Activated CD8-positive, alpha-beta memory T cell treated with anti-CD3 and anti-CD28 coated beads for 36 hours (primary cell): ENCODE measurements at regions not wholly inside any gene's neighbourhood (a gene's known extent, or its start where the extent isn't known, plus 50 kb on each side); places are given as distances from the start of the nearest gene placed in this dataset.

Source experiments
- CTCF ChIA-PET: fragments of 350-600 bp; sonication (Branson Sonifier 250); formaldehyde crosslinking; loops from one replicate; lab custom pipeline; 2021; ENCODE audit warnings: antibody characterized with exemption; lab: Charles Lee
- POLR2A ChIA-PET: fragments of 350-600 bp; sonication (Branson Sonifier 250); formaldehyde crosslinking; loops from one replicate; lab custom pipeline; 2021; ENCODE audit warnings: antibody characterized with exemption; lab: Charles Lee

DNA sequence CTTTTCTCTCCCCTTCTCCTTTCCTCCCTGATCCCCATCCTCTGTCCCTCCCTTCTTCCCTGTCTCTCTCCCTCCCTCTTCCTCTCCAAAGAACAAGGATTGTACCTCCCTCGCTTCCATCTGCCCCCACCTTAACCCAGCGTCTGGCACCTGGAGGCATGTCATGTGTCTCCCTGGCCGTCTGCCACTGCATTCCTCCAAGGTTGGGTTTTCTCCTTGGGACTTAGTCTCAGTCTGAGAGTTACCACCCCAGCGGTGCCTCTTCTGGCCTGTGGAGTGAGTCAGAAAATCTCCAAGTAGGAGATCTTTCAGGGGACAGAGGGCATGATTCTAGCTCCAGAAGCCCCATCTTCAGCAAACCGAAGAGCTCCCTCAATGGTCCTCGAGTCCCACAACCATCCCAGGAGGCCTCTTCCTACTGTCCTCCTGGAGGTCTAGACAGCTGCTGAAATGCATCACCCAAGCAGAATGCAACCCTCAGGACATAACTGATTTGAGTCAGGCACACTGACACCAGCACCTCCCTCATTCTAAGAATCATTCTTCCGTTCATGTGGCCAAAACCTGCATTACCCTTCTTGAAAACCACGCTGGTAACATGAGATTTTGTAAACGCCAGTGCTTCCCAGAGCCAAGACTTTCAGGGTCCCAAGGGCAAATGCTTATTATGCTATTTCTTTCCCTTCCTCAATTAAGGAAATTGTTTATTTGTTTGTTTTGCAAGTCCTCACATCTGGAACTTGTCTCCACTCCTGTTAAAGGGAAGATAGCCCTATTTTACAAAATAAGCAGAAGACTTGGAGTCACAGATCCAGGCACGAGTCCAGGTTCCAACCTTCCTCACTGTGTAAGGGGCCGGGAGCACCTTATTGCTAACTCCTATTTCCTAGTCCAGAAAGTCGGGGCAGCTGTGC, 463.2 kb downstream of the BCL11B start:
- ChIA-PET CTCF (interaction anchor here (0.6 kb wide), 1 partner anchor 635 kb away, joined by 3 read pairs; no protein-coding TSS in a partner anchor), POLR2A (no interaction called here)

DNA sequence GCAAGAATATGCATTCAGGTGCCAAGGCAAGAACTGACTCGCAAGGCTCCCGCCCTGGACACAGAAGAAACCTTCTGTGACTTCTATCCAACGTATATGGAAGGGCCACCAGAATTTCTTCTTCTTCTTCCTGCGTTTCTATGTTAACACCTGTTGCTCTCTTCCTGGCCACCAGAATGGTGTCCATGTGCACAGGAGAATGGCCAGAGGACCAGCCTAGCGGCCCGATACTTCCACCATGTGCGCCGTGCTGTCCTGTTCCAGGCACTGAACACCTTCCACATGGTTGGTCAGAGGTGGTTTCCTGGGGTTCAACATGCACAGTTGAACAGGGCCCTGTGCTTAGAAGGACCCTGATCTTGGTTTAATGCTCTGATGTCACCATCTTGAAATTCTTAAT, 455.8 kb downstream of the BCL11B start:
- POLR2A ChIA-PET: interaction anchor here (0.7 kb wide), 1 partner anchor 77 kb away, joined by 3 read pairs; no protein-coding TSS in a partner anchor
- CTCF ChIA-PET: no interaction called here

DNA sequence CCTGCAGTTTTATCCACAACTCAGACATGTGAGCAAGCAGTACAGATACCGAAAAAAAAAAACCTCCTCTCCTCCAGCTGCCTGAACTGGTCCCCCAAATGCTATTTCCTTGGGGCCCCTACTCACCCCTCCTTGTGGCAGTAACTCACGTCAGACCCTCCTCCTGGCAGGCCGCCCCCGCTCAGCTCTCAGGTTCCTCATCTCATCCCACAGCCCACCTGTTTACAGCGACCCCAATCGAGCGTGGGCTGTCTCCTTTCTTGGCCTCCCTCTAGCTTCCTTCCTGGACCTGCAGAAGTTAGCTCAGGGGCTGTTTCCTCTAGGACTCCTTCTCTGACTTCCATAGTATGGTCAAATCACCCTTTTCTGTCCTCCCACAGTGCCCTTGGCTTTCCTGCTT, 455.3 kb downstream of the BCL11B start:
- ChIA-PET POLR2A (interaction anchor here (0.7 kb wide), 1 partner anchor 78 kb away, joined by 3 read pairs; no protein-coding TSS in a partner anchor), CTCF (no interaction called here)

DNA sequence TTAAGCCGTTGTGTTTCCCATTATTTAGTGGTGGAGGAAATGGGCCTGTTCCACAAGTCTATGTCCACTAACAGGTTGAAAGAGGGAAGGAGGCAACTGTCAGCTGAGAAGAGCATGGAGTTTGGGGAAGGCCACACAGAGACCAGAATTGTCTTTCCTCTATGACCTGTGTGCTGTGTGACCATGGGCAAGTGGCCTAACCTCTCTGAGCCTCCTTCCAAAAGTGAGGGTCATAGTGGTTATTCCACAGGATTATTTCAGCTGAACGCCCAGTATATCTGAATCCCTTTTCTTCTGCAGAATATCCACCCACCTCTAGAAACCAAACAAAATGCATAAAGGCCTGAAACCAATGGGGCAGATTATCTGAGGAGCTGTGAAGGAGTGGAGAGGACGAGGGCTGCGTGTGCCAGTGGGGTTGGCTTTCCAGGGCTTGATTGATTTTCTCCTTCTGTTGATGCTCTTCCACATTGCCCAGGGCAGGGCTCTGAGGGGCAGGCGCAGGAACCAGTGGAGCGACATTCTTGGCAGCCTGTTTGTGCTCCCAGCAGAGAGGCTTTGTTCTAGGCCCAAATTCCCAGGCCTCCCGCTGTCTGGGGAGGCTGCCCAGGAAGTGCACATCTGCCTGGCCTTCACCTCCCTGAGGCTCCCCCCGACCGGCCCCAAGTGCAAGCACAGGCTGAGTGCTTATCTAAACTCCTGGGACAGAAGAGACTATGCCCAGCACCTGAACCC, 452.7 kb downstream of the BCL11B start:
- POLR2A ChIA-PET: no interaction called here
- CTCF ChIA-PET: no interaction called here

DNA sequence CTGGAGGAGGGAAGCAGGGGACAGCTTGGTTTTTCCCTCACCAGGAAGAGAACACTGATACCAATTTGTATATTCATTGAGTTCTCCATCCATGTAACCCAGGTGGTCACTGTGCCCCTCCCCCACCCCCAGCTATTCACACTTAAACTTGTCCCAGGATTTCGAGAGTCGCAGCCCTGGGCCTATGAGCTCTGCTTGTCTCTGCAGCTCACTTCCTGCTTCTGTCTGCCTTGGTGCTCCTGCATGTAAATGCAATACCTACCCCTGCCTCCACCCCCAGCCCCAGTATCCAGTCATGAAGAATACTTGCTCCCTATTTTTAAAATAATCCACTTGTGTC, 452.2 kb downstream of the BCL11B start:
- ChIA-PET POLR2A (no interaction called here), CTCF (no interaction called here)

DNA sequence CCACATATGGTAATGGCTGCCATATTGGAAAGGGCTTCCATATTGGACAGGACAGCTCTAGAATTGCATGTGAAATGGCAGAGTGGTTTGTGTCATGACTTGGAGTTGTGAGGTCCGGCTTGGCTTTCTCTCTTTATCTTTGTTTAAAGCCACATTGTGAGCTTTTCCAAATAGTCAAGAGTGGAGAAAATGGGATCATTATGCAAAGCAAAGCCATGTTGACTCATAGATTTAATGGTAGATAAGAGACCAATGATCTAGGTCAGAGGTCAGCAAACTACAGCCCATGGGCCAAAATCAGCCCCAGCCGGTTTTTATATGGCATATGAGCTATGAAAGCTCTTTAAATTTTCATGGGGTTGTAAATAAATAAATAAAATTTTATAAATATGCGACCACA, 449.1 kb downstream of the BCL11B start:
- POLR2A ChIA-PET: no interaction called here
- CTCF ChIA-PET: no interaction called here

- ChIA-PET CTCF (no interaction called here), POLR2A (no interaction called here)
Observed at GRCh38 chr14:98826618-98827017, 445.4 kb downstream of the BCL11B start.

GRCh38 chr14:98834119-98834518, 437.9 kb downstream of the BCL11B start:
- CTCF ChIA-PET: no interaction called here
- POLR2A ChIA-PET: no interaction called here

GRCh38 chr14:98835051-98835824, 436.8 kb downstream of the BCL11B start:
- ChIA-PET CTCF (no interaction called here), POLR2A (no interaction called here)

DNA sequence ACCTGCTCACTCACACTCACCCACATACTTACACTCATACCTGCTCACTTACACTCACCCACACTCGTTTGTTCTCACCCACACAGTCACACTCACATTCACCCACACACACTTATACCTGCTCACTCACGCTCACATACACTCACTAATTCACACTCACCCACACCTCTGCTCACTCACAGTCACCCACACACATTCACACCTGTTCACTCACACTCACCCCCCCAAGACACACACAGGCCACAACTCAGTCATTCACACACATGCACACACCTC, 436.2 kb downstream of the BCL11B start:
- ChIA-PET CTCF (no interaction called here), POLR2A (no interaction called here)

DNA sequence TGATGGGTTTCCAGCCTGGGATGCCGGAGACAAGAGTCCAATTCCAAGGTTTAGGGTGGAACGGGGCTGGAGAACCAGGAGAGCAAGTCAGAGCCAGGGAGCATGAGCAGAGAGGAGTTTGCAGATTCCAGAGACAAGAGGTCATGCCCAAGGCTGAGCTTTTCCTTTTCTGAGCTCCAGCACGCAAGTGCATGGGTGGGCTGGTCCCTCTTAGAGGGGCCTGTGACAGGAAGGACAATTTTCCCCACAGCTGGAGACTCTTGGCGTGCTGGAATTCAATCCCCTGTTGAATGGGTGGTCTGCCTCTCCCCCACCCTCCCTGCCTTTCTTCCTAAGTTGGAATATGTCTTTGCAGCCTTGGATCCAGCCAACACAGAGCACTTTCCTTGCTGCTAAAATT, 431.9 kb downstream of the BCL11B start:
- CTCF ChIA-PET: no interaction called here

GRCh38 chr14:98840511-98840910, 431.5 kb downstream of the BCL11B start:
- CTCF ChIA-PET: no interaction called here
- POLR2A ChIA-PET: no interaction called here

More for the DNA sequence above, 431.9 kb downstream of the BCL11B start:
- POLR2A ChIA-PET: no interaction called here

GRCh38 chr14:98844456-98844855, 427.5 kb downstream of the BCL11B start:
- POLR2A ChIA-PET: no interaction called here

DNA sequence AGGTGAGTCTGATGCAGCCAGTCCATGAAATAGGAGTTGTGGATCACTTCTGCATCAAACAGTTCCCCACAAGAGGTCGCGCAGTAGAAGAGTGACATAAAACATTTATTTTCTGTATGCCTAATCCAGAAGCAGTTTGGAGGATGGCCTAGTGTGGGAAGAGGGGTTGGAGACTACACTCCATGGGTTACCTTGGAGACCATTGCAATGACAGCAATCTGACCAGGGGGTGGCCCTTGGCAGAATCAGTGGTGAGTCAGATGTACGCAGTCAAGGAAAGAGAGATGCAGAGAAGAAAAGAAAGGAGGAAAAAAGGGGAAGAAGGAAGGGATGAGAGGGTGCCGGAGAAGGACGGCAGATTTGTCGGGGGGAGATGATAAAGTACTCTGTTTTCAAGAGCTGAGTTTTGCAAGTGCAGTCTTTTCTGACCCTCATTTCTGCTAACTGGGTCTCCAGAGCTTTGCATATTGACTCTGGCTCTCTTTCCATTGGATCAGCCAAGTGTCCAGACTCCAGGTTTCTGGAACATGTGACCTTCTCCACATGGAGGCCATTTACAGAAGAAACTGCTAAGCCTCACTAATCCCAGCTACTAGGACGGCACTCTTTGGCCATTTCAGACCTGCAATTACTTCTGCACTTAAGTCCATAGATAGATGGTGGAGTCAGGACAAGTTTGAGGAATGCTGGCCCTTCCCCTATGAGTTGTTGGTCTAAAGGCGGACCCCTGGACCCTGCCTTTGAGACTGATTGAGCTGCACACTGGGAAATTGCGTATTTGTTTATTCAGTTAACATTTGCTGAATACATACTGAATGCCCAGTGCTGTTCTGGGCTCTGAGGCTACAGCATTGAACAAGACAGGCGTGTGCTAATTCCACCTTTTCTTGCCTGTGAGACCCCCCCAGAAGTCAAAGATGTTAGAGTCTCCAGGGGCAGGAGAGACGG, 424.2 kb downstream of the BCL11B start:
- ChIA-PET POLR2A (no interaction called here), CTCF (no interaction called here)

More at GRCh38 chr14:98844456-98844855, 427.5 kb downstream of the BCL11B start:
- CTCF ChIA-PET: no interaction called here

DNA sequence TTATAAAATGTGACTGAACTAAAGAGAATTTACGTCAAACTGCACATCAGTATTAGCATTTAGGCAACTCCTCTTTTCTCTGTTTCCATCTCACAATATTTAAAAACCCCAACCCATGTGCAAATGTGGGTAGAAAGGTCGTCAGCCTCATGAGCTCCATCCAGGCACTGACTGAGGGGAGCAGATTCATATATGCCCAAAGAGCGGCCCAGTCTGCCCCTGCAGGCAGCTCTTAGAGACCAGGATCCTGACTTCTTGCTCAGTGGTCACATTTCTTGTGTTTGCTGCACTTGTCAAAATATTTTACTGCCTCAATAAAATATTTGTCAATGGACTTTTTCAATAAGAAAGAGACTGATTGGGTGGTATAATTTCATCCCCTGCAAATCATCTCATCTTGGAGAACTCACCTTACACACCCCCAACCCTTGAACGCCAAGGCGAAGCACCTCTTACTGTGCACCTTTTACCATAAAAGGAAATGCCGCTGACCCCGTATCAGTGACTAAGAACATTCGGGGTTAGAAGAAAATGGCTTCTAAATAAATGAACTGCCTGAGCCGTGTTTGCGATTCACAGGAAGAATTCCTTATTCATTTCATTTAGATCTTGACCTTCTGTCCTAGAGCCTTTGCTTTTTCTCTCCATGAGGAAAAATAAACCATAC, 418.8 kb downstream of the BCL11B start:
- ChIA-PET CTCF (no interaction called here), POLR2A (no interaction called here)

- CTCF ChIA-PET: no interaction called here
- POLR2A ChIA-PET: no interaction called here
Observed at GRCh38 chr14:98855926-98856715, 415.9 kb downstream of the BCL11B start.

GRCh38 chr14:98858158-98858557, 413.8 kb downstream of the BCL11B start:
- POLR2A ChIA-PET: no interaction called here

GRCh38 chr14:98858561-98858960, 413.4 kb downstream of the BCL11B start:
- ChIA-PET POLR2A (no interaction called here), CTCF (no interaction called here)

More at GRCh38 chr14:98858158-98858557, 413.8 kb downstream of the BCL11B start:
- CTCF ChIA-PET: no interaction called here
